ENCODE measurements at regions not wholly inside any gene's neighbourhood (a gene's known extent, or its start where the extent isn't known, plus 50 kb on each side); places are given as distances from the start of the nearest gene placed in this dataset.

DNA sequence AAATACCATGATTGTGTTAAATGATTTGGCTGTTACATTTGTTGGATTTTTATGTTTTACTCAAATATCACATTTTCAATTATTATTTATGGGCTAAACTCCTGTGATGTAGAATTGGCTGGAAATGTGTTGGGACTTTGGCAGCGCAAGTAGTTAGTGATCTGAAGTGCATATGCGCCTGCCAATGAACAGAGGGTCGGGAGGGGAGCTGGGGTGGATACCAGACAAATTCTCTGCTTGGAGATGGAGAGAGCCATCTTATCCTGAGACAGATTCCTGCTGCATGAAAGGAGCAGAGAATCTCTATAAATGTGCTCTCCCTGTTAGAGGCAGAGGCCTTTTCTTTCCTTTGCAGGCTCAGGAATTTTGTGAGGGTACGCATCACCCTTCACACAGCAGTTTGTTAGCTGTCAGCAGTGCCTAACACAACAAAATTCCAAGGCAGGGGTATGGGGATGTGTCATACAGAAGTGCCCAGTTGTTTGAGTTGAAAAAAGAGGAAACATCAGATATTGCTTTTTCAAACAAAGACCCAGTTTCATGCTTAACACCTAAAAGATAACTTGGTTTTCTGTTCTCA lies 489.1 kb downstream of the CSNK1G3 start (continued):
- TF ChIP-seq, protein P1, sequence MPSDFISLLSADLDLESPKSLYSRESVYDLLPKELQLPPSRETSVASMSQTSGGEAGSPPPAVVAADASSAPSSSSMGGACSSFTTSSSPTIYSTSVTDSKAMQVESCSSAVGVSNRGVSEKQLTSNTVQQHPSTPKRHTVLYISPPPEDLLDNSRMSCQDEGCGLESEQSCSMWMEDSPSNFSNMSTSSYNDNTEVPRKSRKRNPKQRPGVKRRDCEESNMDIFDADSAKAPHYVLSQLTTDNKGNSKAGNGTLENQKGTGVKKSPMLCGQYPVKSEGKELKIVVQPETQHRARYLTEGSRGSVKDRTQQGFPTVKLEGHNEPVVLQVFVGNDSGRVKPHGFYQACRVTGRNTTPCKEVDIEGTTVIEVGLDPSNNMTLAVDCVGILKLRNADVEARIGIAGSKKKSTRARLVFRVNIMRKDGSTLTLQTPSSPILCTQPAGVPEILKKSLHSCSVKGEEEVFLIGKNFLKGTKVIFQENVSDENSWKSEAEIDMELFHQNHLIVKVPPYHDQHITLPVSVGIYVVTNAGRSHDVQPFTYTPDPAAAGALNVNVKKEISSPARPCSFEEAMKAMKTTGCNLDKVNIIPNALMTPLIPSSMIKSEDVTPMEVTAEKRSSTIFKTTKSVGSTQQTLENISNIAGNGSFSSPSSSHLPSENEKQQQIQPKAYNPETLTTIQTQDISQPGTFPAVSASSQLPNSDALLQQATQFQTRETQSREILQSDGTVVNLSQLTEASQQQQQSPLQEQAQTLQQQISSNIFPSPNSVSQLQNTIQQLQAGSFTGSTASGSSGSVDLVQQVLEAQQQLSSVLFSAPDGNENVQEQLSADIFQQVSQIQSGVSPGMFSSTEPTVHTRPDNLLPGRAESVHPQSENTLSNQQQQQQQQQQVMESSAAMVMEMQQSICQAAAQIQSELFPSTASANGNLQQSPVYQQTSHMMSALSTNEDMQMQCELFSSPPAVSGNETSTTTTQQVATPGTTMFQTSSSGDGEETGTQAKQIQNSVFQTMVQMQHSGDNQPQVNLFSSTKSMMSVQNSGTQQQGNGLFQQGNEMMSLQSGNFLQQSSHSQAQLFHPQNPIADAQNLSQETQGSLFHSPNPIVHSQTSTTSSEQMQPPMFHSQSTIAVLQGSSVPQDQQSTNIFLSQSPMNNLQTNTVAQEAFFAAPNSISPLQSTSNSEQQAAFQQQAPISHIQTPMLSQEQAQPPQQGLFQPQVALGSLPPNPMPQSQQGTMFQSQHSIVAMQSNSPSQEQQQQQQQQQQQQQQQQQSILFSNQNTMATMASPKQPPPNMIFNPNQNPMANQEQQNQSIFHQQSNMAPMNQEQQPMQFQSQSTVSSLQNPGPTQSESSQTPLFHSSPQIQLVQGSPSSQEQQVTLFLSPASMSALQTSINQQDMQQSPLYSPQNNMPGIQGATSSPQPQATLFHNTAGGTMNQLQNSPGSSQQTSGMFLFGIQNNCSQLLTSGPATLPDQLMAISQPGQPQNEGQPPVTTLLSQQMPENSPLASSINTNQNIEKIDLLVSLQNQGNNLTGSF (CRISPR knock-in tag; IDR thresholded peaks at IDR 0.05): no peak
- TF ChIP-seq BRCA1 (CRISPR knock-in tag; IDR thresholded peaks at IDR 0.05): no peak
- TF ChIP-seq ZSCAN30 (CRISPR knock-in tag; IDR thresholded peaks at IDR 0.05): no peak
- TF ChIP-seq FOXJ3 (CRISPR knock-in tag; IDR thresholded peaks at IDR 0.05; ENCODE audit: borderline replicate concordance): no peak
- TF ChIP-seq POLR2AphosphoS2 (IDR thresholded peaks at IDR 0.05; ENCODE audit: low read depth, low read length): no peak
- no peak for TF ChIP-seq ZNF264 (CRISPR knock-in tag; IDR thresholded peaks at IDR 0.05)
- TF ChIP-seq ZNF318 (CRISPR knock-in tag; IDR thresholded peaks at IDR 0.05): no peak
- no peak for TF ChIP-seq KDM3A (CRISPR knock-in tag; IDR thresholded peaks at IDR 0.05; ENCODE audit: low read depth)
- TF ChIP-seq, protein P2, sequence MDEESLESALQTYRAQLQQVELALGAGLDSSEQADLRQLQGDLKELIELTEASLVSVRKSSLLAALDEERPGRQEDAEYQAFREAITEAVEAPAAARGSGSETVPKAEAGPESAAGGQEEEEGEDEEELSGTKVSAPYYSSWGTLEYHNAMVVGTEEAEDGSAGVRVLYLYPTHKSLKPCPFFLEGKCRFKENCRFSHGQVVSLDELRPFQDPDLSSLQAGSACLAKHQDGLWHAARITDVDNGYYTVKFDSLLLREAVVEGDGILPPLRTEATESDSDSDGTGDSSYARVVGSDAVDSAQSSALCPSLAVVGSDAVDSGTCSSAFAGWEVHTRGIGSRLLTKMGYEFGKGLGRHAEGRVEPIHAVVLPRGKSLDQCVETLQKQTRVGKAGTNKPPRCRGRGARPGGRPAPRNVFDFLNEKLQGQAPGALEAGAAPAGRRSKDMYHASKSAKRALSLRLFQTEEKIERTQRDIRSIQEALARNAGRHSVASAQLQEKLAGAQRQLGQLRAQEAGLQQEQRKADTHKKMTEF (CRISPR knock-in tag; IDR thresholded peaks at IDR 0.05): no peak
- TF ChIP-seq ZNF17 (CRISPR knock-in tag; IDR thresholded peaks at IDR 0.05): no peak
- TF ChIP-seq ZNF230 (CRISPR knock-in tag; IDR thresholded peaks at IDR 0.05): no peak
- TF ChIP-seq, protein P3, sequence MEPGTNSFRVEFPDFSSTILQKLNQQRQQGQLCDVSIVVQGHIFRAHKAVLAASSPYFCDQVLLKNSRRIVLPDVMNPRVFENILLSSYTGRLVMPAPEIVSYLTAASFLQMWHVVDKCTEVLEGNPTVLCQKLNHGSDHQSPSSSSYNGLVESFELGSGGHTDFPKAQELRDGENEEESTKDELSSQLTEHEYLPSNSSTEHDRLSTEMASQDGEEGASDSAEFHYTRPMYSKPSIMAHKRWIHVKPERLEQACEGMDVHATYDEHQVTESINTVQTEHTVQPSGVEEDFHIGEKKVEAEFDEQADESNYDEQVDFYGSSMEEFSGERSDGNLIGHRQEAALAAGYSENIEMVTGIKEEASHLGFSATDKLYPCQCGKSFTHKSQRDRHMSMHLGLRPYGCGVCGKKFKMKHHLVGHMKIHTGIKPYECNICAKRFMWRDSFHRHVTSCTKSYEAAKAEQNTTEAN (CRISPR knock-in tag; conservative IDR thresholded peaks at IDR 0.05): no peak
